A549 (cell line): ENCODE measurements at regions not wholly inside any gene's neighbourhood (a gene's known extent, or its start where the extent isn't known, plus 50 kb on each side); places are given as distances from the start of the nearest gene placed in this dataset.

Experiments
- ATOH8 ChIP-seq: fragments of 250-450 bp; sonication (Bioruptor Pico); IDR thresholded peaks from 2 replicates; pipeline ENCODE4 v1.5.0; 2020; ENCODE audit warnings: low read depth, mild to moderate bottlenecking, moderate library complexity
- BHLHE40 ChIP-seq: IDR thresholded peaks from 2 replicates; pipeline ENCODE4 v1.6.1; 2012; ENCODE audit warnings: low read depth, low read length, inconsistent platforms
- CHD4 ChIP-seq: fragments of 200-600 bp; sonication (generic); IDR thresholded peaks from 2 replicates; pipeline ENCODE4 v1.6.1; 2016; ENCODE audit warnings: antibody characterized with exemption, mild to moderate bottlenecking, borderline replicate concordance
- CTCF ChIP-seq: fragments of >200 bp; sonication (Bioruptor Twin); formaldehyde crosslinking; IDR thresholded peaks from 3 replicates; pipeline ENCODE4 v1.5.1; 2016
- EP300 ChIP-seq, 2 experiments: fragments of >200 bp; sonication (Bioruptor Twin); formaldehyde crosslinking; IDR thresholded peaks; 2 replicates in 1 of 2; 3 replicates in 1 of 2; pipeline ENCODE4 v1.6.1; 2016 to 2017
- ESRRA ChIP-seq: fragments of 150-350 bp; IDR thresholded peaks from 2 replicates; pipeline ENCODE4 v1.6.1; 2014; ENCODE audit warnings: mild to moderate bottlenecking, low read length, borderline replicate concordance
- JUN ChIP-seq, 2 experiments: fragments of >200 bp; sonication (Bioruptor Twin); formaldehyde crosslinking; IDR thresholded peaks; 2 replicates in 1 of 2; 3 replicates in 1 of 2; pipeline ENCODE4 v1.6.1; 2016 to 2017
- POLR2A ChIP-seq: IDR thresholded peaks from 2 replicates; pipeline ENCODE4 v1.6.1; 2012; ENCODE audit warnings: mild to moderate bottlenecking, low read length
- RAD21 ChIP-seq, 2 experiments: fragments of >200 bp in 1 of 2; sonication (Bioruptor Twin) in 1 of 2; formaldehyde crosslinking in 1 of 2; IDR thresholded peaks in 1 of 2; conservative IDR thresholded peaks in 1 of 2; 2 replicates in 1 of 2; 3 replicates in 1 of 2; pipeline ENCODE4 v1.6.1; 2012 to 2018; ENCODE audit warnings: inconsistent platforms in 1 of 2
- RNF2 ChIP-seq: fragments of 200-600 bp; sonication (generic); IDR thresholded peaks from 2 replicates; pipeline ENCODE4 v1.6.1; 2016; ENCODE audit warnings: low read depth, mild to moderate bottlenecking, antibody characterized with exemption, moderate library complexity, borderline replicate concordance
- SREBF2 ChIP-seq: fragments of 450-650 bp; IDR thresholded peaks from 2 replicates; pipeline ENCODE4 v1.6.1; 2014; ENCODE audit warnings: mild to moderate bottlenecking, moderate library complexity
- ZC3H11A ChIP-seq: fragments of 450-650 bp; IDR thresholded peaks from 2 replicates; pipeline ENCODE4 v1.6.1; 2014; ENCODE audit warnings: antibody characterized with exemption, mild to moderate bottlenecking

DNA sequence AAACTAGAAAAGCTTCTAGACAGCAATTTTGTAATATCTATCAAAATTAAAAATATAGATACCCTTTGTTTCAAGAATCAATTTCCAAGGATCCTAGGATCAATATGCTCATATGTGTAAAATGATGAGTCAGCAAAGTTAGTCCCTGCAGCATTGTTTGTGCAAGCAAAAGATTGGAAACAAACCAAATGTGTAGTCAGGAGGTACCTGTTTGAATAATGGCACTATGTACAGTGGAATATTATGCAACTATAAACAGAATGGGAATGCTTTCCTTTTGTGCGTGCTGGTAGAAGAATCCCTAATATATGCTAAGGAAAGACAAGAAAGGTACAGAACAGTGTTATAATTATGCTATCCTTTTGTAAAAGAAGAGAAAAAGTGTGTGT, 58.5 kb upstream of the PJA2 start:
- no peak for TF ChIP-seq POLR2A
- TF ChIP-seq CTCF = no peak
- no peak for TF ChIP-seq BHLHE40
- no peak for TF ChIP-seq ATOH8
- TF ChIP-seq EP300 (IDR thresholded peaks at IDR 0.05) = no peak
- TF ChIP-seq RAD21 (conservative IDR thresholded peaks at IDR 0.05 in 1 of 2, IDR thresholded peaks at IDR 0.05 in 1 of 2) = no peak
- no peak for TF ChIP-seq ESRRA
- no peak for TF ChIP-seq RNF2
- TF ChIP-seq CHD4 = no peak
- no peak for TF ChIP-seq ZC3H11A
- no peak for TF ChIP-seq SREBF2
- TF ChIP-seq JUN (IDR thresholded peaks at IDR 0.05) = no peak
